ENCODE measurements at regions not wholly inside any gene's neighbourhood (a gene's known extent, or its start where the extent isn't known, plus 50 kb on each side); places are given as distances from the start of the nearest gene placed in this dataset.
"Not testable (repeated sequence)": the region's sequence is repeated elsewhere in the genome, so short reads cannot be mapped to it uniquely, and the experiment has no call there.

GRCh38 chr12:114500775-114501473, 95.0 kb upstream of the TBX5 start:
- no peak for DNase-seq

GRCh38 chr12:114500131-114500530, 94.2 kb upstream of the TBX5 start:
- no peak for DNase-seq

GRCh38 chr12:114499338-114499737, 93.4 kb upstream of the TBX5 start:
- no peak for DNase-seq

GRCh38 chr12:114491916-114492315, 86.0 kb upstream of the TBX5 start:
- no peak for DNase-seq

GRCh38 chr12:114484822-114485459, 79.0 kb upstream of the TBX5 start:
- not testable (repeated sequence) for DNase-seq

GRCh38 chr12:114483996-114484395, 78.1 kb upstream of the TBX5 start:
- no peak for DNase-seq

GRCh38 chr12:114481200-114481535, 75.2 kb upstream of the TBX5 start:
- DNase-seq = no peak

- no peak for DNase-seq
Measured at GRCh38 chr12:114480337-114481199, 74.6 kb upstream of the TBX5 start.

GRCh38 chr12:114479831-114480230, 73.9 kb upstream of the TBX5 start:
- DNase-seq = no peak

- no peak for DNase-seq
Measured at GRCh38 chr12:114478865-114479264, 72.9 kb upstream of the TBX5 start.

- no peak for DNase-seq
Measured at GRCh38 chr12:114477989-114478395, 72.0 kb upstream of the TBX5 start.

GRCh38 chr12:114476159-114476558, 70.2 kb upstream of the TBX5 start:
- DNase-seq = no peak

- no peak for DNase-seq
Measured at GRCh38 chr12:114473717-114474116, 67.8 kb upstream of the TBX5 start.

GRCh38 chr12:114473018-114473417, 67.1 kb upstream of the TBX5 start:
- no peak for DNase-seq

GRCh38 chr12:114457620-114458019, 51.7 kb upstream of the TBX5 start:
- no peak for DNase-seq
